Transverse colon (tissue), 4 donors: ENCODE measurements at regions not wholly inside any gene's neighbourhood (a gene's known extent, or its start where the extent isn't known, plus 50 kb on each side); places are given as distances from the start of the nearest gene placed in this dataset.
A peak's percentile ranks its signal among the peaks of the same experiment; 100 is the strongest.

Experiments
- DNase-seq: peaks from one replicate; pipeline ENCODE4 v3.0.0-alpha.2; 2019
- H3K27ac ChIP-seq, 4 donors: fragments of 200-600 bp; sonication (generic); 2 replicates each; pipeline ENCODE4 v1.5.1; 2016 to 2018; ENCODE audit warnings: inconsistent platforms in 4 of 4
- H3K27me3 ChIP-seq: fragments of 200-600 bp; sonication (generic); 2 replicates; pipeline ENCODE4 v1.5.1; 2017; ENCODE audit warnings: inconsistent platforms
- H3K36me3 ChIP-seq, 4 donors: fragments of 200-600 bp; sonication (generic); 2 replicates each; pipeline ENCODE4 v1.5.1; 2017 to 2019; ENCODE audit warnings: inconsistent platforms in 4 of 4
- H3K4me1 ChIP-seq, 4 donors: fragments of 200-600 bp; sonication (generic); 2 replicates each; pipeline ENCODE4 v1.5.1; 2017 to 2020; ENCODE audit warnings: inconsistent platforms in 4 of 4
- H3K4me3 ChIP-seq, 4 donors: fragments of 200-600 bp; sonication (generic); 1 replicate in 1 of 4; 2 replicates in 3 of 4; pipeline versions ENCODE4 v1.5.1 to v1.6.1; 2017 to 2019; ENCODE audit warnings: inconsistent platforms in 4 of 4
- H3K9me3 ChIP-seq, 2 donors: fragments of 200-600 bp; sonication (generic); 2 replicates each; pipeline ENCODE4 v1.5.1; 2017 to 2019; ENCODE audit warnings: inconsistent platforms in 2 of 2
- CTCF ChIP-seq, 5 experiments: fragments of 200-600 bp in 3 of 5; fragments of 450-650 bp in 2 of 5; sonication (generic) in 3 of 5; IDR thresholded peaks; 1 replicate in 2 of 5; 2 replicates in 3 of 5; pipeline ENCODE4 v1.5.1; 2016 to 2017; ENCODE audit warnings: antibody characterized with exemption in 5 of 5, inconsistent platforms in 3 of 5, mild to moderate bottlenecking in 2 of 5, moderate library complexity in 1 of 5
- EP300 ChIP-seq: sonication (generic); formaldehyde crosslinking; IDR thresholded peaks from one replicate; pipeline ENCODE4 v1.6.1; 2017; ENCODE audit warnings: antibody characterized with exemption, low read depth
- POLR2A ChIP-seq: fragments of 450-650 bp; IDR thresholded peaks from one replicate; pipeline ENCODE4 v1.6.1; 2016; ENCODE audit warnings: antibody characterized with exemption, mild to moderate bottlenecking, moderate library complexity
- POLR2AphosphoS5 ChIP-seq, 3 donors: sonication (generic); formaldehyde crosslinking; IDR thresholded peaks; one replicate each; pipeline ENCODE4 v1.6.1; 2016; ENCODE audit warnings: antibody characterized with exemption in 3 of 3
- WGBS, 2 donors: methylation state at CpG; one replicate each; pipeline ENCODE4 v1.1.5; 2018; ENCODE audit warnings: low coverage in 1 of 2; 5-methylcytosine and 5-hydroxymethylcytosine counted together
- in situ Hi-C, 4 donors: fragments of 200-750 bp; cut with MboI; loops; one replicate each; pipeline versions ENCODE4 v1.15.0 to v1.15.1; 2017; ENCODE audit warnings: low sequenced_read_pairs in 3 of 4, low pct_ligation_motif_present in 1 of 4, low pct_unique_long_range_greater_than_20kb in 1 of 4
- intact Hi-C: fragments of 100-400 bp; cut with DNase I; formaldehyde crosslinking; loops from one replicate; pipeline ENCODE4 v1.15.1; 2023; ENCODE audit warnings: low total_unique reads

GRCh38 chr5:161235569-161235968 lies 311.0 kb downstream of the GABRB2 start:
- intact Hi-C loops (no loop called here), in situ Hi-C loops (no loop called here)
- Histone ChIP-seq H3K36me3 (no peaks in the 10 kb centered on the region), H3K4me3 (no peak overlapping the region), H3K27ac (no peak overlapping the region), H3K9me3 (no peaks in the 10 kb centered on the region), H3K4me1 (no peaks in the 10 kb centered on the region), H3K27me3 (no peaks in the 10 kb centered on the region)
- WGBS, 2 donors: 66% methylated on average over 1 of the region's 1 CpG; no CpG with 5 or more reads in 1 of the 2 donors
- no peak for TF ChIP-seq POLR2A
- TF ChIP-seq EP300: no peak
- no peak for TF ChIP-seq CTCF (IDR thresholded peaks at IDR 0.05)
- no peak for TF ChIP-seq POLR2AphosphoS5 (IDR thresholded peaks at IDR 0.05)
- no peak for DNase-seq

GRCh38 chr5:161233553-161233952 lies 313.0 kb downstream of the GABRB2 start:
- 70 to 75% methylated on average over 1 of the region's 1 CpG for WGBS, 2 donors
- intact Hi-C loops: no loop called here

GRCh38 chr5:161230221-161230620 lies 316.3 kb downstream of the GABRB2 start:
- no peak overlapping the region for H3K4me3 ChIP-seq
- in situ Hi-C loops: no loop called here
- no peaks in the 10 kb centered on the region for H3K9me3 ChIP-seq
- TF ChIP-seq EP300: no peak
- TF ChIP-seq POLR2A: no peak
- TF ChIP-seq CTCF (IDR thresholded peaks at IDR 0.05): no peak
- no peak for TF ChIP-seq POLR2AphosphoS5 (IDR thresholded peaks at IDR 0.05)
- no peaks in the 10 kb centered on the region for H3K27me3 ChIP-seq
- no peak overlapping the region for H3K27ac ChIP-seq
- no peaks in the 10 kb centered on the region for H3K36me3 ChIP-seq
- WGBS, 2 donors: 22% methylated on average over 3 of the region's 3 CpGs; no CpG with 5 or more reads in 1 of the 2 donors
- peak; percentile 43 for DNase-seq
- intact Hi-C loops: no loop called here
- no peaks in the 10 kb centered on the region for H3K4me1 ChIP-seq

More at GRCh38 chr5:161233553-161233952, 313.0 kb downstream of the GABRB2 start:
- H3K4me1 ChIP-seq: no peaks in the 10 kb centered on the region
- no peak overlapping the region for H3K4me3 ChIP-seq
- H3K27me3 ChIP-seq: no peaks in the 10 kb centered on the region
- DNase-seq: no peak
- H3K27ac ChIP-seq: no peak overlapping the region
- TF ChIP-seq EP300 (no peak), POLR2AphosphoS5 (IDR thresholded peaks at IDR 0.05) (no peak), POLR2A (no peak), CTCF (IDR thresholded peaks at IDR 0.05) (no peak)
- in situ Hi-C loops: no loop called here
- H3K9me3 ChIP-seq: no peaks in the 10 kb centered on the region
- H3K36me3 ChIP-seq: no peaks in the 10 kb centered on the region

- no peaks in the 10 kb centered on the region for H3K36me3 ChIP-seq
- intact Hi-C loops: no loop called here
- H3K27ac ChIP-seq: no peak overlapping the region
- H3K4me1 ChIP-seq: no peaks in the 10 kb centered on the region
- no peak for DNase-seq
- in situ Hi-C loops: no loop called here
- H3K27me3 ChIP-seq: no peaks in the 10 kb centered on the region
- 75 to 86% methylated on average over 3 to 4 of the region's 4 CpGs for WGBS, 2 donors
- H3K9me3 ChIP-seq: no peaks in the 10 kb centered on the region
- H3K4me3 ChIP-seq: no peak overlapping the region
- TF ChIP-seq POLR2A (no peak), CTCF (IDR thresholded peaks at IDR 0.05) (no peak), EP300 (no peak), POLR2AphosphoS5 (IDR thresholded peaks at IDR 0.05) (no peak)
These were observed 326.7 kb downstream of the GABRB2 start for GRCh38 chr5:161219816-161220215.
